Stimulated activated CD8-positive, alpha-beta memory T cell treated with anti-CD3 and anti-CD28 coated beads, Interleukin-2, amount 100 ng/mL, for 48 hours (primary cell): ENCODE measurements at regions not wholly inside any gene's neighbourhood (a gene's known extent, or its start where the extent isn't known, plus 50 kb on each side); places are given as distances from the start of the nearest gene placed in this dataset.
A peak's percentile ranks its signal among the peaks of the same experiment; 100 is the strongest.

Experiments used
- DNase-seq, 2 donors: peaks; one replicate each; pipeline ENCODE4 v3.0.0-alpha.2; 2020; ENCODE audit warnings: low read depth in 2 of 2

DNA sequence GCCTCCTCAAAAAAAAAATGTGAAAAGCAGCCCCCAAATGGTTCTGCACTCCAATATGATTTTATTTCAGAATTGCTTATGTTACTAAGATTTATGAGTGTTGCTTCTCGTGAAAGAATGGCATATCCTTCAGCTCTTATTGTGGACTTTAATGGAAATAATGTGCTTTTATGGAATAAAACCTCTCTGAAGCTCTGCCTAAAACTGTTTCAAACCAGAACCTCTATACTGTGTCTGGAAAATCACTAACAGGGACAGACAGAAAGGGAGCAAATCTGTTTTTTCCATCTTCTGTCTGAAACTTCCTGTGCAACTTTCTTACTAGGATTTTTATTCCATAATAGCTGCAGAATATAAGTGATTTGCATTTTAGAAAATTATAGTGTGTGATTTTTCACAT, 493.1 kb downstream of the ANKRD50 start:
- no peak for DNase-seq

GRCh38 chr4:124224256-124224655, 488.3 kb downstream of the ANKRD50 start:
- no peak for DNase-seq

DNA sequence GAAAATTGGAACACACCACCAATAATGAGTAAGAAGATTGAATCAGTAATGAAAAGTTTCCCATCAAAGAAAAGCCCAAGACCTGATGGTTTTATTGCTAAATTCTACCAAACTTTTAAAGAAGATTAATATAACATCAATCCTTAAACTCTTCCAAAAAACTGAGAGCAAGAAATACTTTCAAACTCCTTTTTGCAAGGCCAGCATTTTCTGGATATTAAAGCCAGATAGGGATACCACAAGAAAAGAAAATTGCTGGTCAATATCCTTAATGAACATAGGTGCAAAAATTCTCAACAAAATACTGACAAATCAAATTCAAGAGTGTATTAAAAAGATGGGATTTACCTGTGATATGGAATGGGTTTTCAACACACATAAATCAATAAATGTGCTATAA, 484.6 kb downstream of the ANKRD50 start:
- no peak for DNase-seq

GRCh38 chr4:124230268-124230667, 482.3 kb downstream of the ANKRD50 start:
- no peak for DNase-seq

GRCh38 chr4:124234771-124235170, 477.8 kb downstream of the ANKRD50 start:
- DNase-seq, result no peak

DNA sequence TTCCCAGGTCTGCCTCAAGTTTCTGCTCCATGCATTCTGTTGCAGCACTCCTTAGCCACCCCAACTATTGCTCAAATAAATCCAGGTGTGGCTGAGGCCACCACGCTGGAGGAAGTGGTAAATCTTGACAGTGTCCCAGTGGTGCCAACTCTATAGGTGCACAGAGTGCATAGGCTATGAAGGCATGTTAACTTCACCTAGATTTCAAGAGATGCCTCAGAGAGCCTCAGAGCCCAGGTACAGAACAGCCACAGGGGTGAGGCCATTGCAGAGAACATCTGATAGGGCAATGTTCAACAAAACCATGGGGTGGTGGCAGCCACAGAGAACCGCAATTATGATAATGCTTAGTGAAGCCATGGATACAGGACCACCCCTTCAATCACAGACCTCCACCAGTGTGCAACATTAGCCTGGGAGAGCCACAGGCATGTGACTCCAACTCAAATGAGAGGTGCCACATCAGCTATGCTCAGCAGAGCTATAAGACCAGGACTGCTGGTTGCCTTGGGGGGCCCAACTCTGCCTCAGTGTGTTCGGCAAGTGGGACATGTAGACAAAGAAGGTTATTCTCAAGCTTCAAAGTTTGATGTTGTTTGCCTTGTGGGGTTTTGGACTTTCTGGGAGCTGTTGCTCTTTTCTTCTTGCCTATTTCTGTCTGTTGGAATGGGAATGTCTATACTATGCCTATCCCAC, 468.7 kb downstream of the ANKRD50 start:
- DNase-seq, result no peak

DNA sequence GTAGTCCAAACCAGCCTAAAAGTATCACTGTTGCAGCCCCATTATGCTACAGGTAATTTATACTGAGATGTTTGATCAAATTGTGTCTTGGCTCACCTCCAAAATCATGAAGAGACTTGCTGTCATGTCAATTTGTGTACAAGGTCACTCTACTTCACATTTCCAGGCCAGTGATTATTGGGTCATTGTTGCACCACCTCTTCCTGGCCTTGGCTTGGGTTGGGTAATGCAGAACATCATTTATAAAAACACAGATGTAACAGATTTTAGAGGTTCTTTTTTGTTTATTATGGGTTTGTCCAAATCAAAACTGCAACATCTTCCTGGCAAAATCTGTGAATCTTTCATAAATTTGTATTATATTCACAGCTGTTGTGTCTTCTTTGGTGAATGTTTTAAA, 459.5 kb downstream of the ANKRD50 start:
- DNase-seq, result no peak

GRCh38 chr4:124262211-124263179, 450.0 kb downstream of the ANKRD50 start:
- DNase-seq, result peak; percentile 6 to 10

GRCh38 chr4:124265701-124266100, 446.8 kb downstream of the ANKRD50 start:
- no peak for DNase-seq

DNA sequence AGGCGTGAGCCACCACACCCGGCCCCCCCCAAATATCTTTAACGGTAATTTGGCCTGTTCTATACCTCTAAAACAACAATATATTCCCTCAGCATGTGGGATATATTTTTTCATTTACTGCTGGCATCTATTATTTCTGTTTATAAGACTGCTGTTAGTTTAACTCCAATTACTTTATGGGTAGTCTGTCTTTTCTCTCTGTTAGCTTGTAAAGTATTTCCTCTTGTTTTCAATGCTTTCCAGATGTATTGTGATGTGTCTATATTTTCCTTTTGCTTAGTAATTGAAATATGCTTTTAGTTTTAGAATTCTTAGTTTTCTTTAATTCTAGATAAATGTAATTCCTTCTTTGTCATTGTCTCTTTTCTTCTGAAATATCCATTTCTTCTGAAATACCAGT, 445.8 kb downstream of the ANKRD50 start:
- DNase-seq, result no peak

- DNase-seq, result no peak
These were observed 436.1 kb downstream of the ANKRD50 start for GRCh38 chr4:124276461-124276860.

DNA sequence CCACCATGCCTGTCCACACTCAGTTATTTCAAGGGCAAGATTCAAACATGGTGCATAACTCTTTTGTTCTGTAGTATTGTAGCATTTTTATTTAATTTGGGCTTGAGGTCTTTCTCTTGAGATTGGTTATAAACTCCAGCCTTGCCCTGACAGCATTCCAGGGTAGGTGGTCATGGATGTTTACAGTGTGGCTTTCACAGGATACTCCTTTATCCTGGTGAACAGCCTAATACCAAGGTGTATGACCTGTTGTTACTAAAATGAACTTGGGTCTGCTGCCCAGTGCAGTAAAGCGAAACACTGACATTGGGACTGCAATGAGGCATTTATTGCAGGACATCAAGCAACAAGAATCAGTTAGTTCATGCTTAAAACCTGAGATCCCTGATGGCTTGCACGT, 434.8 kb downstream of the ANKRD50 start:
- DNase-seq, result no peak

DNA sequence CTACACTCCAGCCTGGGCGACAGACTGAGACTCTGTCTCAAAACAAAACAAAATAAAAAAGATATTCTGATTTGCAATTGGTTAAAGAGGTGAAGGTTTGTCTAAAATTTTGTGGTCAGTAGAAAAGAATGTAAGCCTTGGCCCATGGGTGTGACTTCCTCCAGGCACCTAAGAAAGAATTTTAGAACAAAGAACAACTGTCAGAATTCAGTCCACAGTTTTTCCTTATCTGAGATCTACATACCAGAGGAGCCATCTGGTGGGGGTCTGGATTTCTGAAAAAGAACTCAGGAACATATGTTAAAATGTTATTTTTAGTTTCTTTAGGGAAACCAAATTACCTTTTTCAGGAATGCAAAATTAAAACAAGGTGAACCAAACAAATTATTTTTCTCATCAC, 434.1 kb downstream of the ANKRD50 start:
- no peak for DNase-seq

- DNase-seq, result no peak
These were observed 432.8 kb downstream of the ANKRD50 start for GRCh38 chr4:124279741-124280140.

GRCh38 chr4:124282301-124282898, 430.1 kb downstream of the ANKRD50 start:
- DNase-seq, result no peak

DNA sequence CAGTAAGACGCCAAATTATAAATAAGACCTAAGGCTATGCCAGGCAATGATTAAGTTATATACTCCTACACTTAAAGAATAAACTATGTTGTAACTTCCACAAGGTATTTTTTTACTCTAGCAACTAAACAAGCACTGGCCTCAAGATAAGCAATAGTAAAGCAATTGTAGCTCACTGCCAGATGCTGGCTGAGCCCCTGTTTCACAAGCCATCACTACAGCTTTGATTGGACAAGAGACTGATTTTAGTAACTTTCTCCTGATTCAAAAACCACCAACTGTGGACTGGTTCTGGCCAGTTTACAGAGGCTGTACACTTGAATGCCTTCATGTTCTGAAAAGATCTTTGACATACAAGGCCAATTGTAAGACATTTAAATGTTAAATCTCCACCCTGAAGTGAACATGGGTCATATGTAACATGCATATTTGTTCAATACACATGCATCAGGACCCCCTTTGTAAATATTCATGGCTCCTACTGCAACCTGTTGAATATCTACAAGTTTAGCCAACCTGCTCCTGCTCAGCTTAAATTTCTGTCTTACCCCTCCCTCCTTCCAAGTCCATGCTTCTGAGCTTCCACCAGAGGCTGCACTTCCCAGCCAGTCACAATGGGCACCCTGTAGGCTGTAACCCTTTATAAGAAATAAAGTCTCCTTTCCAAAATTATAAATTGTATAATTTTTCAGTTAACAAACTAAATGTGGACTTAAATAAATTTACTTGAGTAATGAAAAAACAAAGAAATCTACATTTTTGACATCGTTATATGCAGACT, 423.6 kb downstream of the ANKRD50 start:
- no peak for DNase-seq

DNA sequence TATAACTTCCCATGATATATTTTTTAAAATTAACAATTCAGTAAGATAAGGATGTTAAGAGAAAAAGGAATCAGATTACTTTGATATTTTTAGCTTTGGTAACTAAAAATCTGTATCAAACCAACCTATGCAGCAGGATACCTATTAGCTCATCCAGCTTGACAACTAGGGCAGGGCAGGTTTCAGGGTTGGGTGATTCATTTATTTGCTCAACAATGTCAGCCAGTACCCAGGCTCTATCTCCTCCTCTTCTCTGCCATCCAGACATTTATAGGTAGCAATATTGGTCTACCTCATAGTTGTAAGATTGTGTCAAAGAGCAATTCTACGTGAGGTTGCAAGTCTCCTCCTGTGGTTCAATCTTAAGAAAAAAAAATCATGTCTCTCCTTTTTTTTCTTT, 421.9 kb downstream of the ANKRD50 start:
- DNase-seq, result no peak

- no peak for DNase-seq
These were observed 417.1 kb downstream of the ANKRD50 start for GRCh38 chr4:124295413-124295812.

DNA sequence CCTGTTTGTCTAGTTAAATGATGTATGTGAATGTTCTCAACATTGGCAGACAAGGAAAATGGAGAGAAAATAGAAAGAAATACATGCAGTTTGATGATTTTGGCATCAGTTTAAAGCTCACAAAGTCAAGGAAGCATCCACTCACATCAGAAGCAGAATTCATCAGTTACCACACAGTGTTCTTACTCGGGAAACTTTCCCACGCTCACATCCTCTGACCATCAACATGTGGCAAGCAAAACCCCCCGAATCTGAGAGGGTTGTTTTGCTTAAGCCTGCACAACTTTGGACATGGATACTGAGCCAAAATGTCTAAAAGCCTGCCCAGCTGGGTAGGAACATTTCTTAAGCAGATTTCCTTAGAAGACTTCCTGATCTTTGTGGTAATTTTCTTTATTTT, 407.6 kb downstream of the ANKRD50 start:
- DNase-seq, result no peak

- no peak for DNase-seq
These were observed 406.2 kb downstream of the ANKRD50 start for GRCh38 chr4:124306352-124306751.

DNA sequence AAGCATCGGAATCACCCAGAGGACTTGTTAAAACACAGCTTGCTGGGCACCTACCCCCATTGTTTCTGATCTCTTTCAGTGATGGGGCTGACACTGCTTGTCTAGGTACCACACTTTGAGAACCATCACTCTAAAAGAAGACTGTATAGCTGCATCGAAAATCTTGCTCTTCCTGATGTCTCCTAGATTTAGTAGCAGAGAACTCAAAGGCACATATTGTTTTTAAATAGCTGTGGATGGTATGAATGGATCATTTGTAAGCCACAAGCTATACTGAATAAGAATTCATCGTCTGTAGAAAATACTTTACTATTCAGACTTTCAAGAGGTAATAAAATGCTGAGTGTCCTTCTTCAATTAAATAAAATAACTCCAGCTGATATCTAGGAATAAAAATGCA, 405.4 kb downstream of the ANKRD50 start:
- no peak for DNase-seq

- DNase-seq, result no peak
These were observed 394.2 kb downstream of the ANKRD50 start for GRCh38 chr4:124318292-124318691.
